Stimulated activated CD4-positive, alpha-beta T cell treated with anti-CD3 and anti-CD28 coated beads, Interleukin-2, amount 100 ng/mL, for 24 hours (primary cell): ENCODE measurements at regions not wholly inside any gene's neighbourhood (a gene's known extent, or its start where the extent isn't known, plus 50 kb on each side); places are given as distances from the start of the nearest gene placed in this dataset.
"Not testable (repeated sequence)": the region's sequence is repeated elsewhere in the genome, so short reads cannot be mapped to it uniquely, and the experiment has no call there.

ENCODE experiments used
- DNase-seq, 2 donors: peaks; one replicate each; pipeline ENCODE4 v3.0.0-alpha.2; 2020

- DNase-seq = no peak
Observed at GRCh38 chr2:184371641-184372040, 226.7 kb upstream of the ZNF804A start.

DNA sequence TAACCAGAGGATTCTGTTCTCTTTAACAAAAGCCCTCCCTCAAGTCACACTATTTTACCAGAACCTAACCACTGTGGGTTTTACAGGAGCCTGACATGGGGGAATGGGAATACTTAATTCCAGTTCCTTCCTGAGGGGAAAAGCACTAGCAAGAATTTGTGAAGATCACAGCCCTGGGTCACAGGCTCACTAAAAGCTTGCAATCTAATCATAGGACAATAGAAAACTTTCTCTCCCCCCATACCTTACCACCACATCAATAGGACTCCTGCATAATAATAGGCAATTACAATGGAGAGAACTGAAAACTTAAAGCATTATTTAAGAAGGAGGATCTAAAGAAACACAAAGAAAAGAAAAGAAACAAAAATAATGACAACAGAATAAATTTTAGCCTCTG, 225.8 kb upstream of the ZNF804A start:
- DNase-seq = no peak

DNA sequence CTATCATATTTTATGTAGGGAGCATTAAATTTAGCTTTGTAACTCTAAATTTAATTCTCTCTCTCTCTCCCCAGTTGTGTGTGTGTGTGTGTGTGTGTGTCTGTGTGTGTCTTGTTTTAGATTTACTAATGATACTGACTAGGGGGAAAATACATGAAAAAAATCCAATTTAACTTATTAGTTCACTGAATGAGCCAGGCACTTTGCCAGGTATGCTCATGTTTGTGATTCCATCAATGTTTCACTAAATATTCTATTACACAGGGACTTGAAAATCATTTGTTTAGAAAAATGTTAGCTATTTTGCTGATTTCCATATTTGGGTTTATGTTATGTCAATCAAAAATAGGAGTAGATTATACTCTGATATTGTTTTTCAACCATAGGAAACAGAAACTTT, 203.7 kb upstream of the ZNF804A start:
- DNase-seq = no peak

GRCh38 chr2:184402381-184402780, 195.9 kb upstream of the ZNF804A start:
- DNase-seq = no peak

GRCh38 chr2:184407041-184407630, 191.2 kb upstream of the ZNF804A start:
- not testable (repeated sequence) for DNase-seq

DNA sequence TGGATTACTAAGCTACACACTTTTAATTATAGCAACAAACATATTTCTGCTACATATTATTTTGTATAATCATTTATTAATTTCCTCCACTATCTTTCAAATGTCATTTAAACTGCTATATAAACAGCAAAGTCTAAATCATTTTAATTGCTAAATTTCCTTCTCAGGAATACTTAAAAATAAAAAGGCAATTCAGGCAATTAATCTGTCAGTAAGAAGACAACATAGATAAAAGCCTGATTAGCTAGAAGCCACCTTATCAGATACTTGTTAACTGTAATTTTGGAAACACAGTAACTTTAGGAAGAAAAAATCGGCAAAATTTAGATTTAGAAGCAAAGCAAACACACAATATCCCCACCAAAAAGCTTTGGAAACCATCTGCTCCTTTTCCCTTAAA, 188.2 kb upstream of the ZNF804A start:
- DNase-seq = no peak

DNA sequence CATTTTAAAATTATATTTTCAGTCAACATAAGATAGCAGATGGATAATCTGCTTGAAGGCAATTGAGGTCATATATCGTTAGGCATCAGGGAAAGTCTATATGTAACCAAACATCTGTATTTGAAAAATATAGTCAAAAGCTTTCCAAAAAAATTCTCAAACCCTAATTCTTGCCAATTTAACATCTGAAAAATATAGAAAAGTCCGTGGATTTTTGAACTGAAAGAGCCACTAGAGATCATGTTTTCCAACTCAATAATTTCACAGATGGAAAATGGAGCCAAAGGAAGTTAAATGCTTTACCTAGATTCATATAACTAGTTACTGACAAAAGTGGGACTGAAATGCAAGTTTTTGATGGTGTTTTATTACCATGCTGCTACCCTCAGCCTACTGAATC, 185.1 kb upstream of the ZNF804A start:
- no peak for DNase-seq

DNA sequence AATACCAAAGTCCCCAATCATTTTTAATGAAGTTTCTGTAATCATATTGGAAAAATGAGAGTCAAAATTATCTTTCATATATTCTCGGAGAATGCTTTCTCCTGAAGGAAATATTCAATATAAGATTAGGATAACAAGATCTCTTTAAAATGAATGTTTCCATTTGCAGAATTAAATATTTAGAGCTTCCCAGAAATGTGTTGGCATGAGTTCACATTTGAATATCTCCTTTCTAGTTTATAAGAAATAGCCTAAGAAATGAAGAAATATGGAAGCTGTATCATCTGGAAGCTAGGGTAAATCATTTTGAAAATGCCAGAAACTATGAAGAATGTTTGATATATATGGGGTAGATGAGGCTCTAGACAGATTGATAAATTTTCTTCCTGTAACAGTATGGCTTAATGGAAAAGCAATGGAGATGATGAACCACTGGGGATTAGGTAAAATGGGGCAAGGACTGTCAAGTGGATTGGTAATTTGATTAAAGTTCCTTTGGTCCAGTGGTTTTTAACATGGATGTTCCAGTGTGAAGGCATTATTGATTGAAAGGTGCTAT, 184.6 kb upstream of the ZNF804A start:
- no peak for DNase-seq

GRCh38 chr2:184416146-184416913, 182.0 kb upstream of the ZNF804A start:
- no peak for DNase-seq

DNA sequence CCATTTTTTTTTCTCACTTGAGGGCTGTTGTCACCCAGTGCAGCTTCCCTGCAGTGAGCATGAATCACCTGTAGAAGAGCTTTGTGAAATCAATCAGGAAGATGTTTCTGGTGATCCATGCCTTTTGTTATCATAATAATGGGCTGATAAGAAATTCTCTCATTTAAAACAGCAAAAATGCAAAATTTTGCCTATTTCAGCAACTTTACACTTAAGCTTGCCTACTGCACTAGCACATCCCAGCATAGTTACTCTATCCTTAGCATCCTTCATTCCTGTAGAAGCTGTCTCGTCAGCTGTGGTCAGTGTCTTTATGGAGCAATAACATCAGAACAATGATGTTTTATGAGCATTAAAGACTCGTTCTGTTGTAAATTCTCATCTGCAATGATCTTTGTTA, 178.6 kb upstream of the ZNF804A start:
- DNase-seq = no peak

GRCh38 chr2:184421456-184421855, 176.9 kb upstream of the ZNF804A start:
- DNase-seq = not testable (repeated sequence)

DNA sequence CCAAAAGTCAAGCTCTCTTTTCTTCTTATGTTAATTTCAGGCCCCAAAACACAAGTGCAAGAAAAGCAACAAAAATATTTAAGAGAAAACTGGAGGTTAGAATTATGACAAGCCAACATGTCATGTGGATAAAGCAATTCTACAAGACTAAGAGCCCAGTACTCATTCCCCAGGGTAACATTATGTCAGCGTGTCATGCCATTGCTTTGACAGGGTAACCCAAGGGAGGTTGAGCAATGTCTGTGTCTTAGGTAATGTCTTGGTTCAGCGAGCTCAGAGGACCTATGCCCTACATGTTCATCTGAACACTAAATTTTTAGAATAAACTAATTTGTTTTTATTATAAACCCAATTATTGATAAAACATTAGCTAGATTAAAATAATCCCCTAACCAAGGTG, 173.2 kb upstream of the ZNF804A start:
- DNase-seq = no peak

GRCh38 chr2:184444217-184444616, 154.1 kb upstream of the ZNF804A start:
- no peak for DNase-seq

- DNase-seq = no peak
Observed at GRCh38 chr2:184444623-184445223, 153.6 kb upstream of the ZNF804A start.

- no peak for DNase-seq
Observed at GRCh38 chr2:184449760-184450159, 148.6 kb upstream of the ZNF804A start.

- DNase-seq = no peak
Observed at GRCh38 chr2:184452907-184453306, 145.4 kb upstream of the ZNF804A start.

GRCh38 chr2:184455624-184456023, 142.7 kb upstream of the ZNF804A start:
- DNase-seq = no peak

- DNase-seq = not testable (repeated sequence)
Observed at GRCh38 chr2:184456693-184457092, 141.6 kb upstream of the ZNF804A start.

GRCh38 chr2:184463102-184463865, 135.0 kb upstream of the ZNF804A start:
- DNase-seq = no peak

DNA sequence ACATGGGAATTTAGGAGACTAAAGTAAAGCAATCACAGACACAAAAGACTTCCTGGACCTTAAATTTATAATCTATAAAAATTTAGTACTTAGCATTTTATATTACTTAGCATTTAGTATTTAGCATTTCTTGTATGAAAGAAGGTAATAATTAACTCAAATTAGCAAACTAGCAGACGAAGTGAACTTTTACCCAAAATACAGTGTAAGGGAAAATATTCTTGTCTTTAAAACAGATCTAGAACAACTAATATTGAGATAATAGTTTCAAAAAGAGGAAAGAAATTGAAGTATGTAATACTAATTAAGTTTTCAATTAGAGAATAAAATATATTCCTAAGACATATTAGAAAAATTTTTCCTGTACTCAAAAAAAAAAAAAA, 134.5 kb upstream of the ZNF804A start:
- no peak for DNase-seq

DNA sequence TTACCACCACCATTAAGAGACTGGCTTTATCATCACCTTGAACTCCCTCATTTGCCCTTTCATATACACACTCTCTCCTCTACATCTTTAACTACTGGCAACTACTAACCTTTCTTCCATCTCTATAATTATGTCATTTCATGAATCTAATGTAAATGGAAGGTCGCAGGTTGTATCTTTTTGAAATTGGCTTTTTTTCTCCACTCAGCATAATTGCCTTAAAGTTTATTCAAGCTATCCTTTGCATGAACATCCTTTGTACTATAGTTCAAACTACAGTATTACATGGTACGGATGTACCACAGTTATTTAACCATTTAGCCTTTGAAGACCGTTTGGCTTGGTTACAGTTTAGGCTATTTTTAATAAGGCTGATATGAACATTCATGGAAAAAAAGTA, 129.5 kb upstream of the ZNF804A start:
- no peak for DNase-seq

- DNase-seq = no peak
Observed at GRCh38 chr2:184472481-184472880, 125.8 kb upstream of the ZNF804A start.

- no peak for DNase-seq
Observed at GRCh38 chr2:184481865-184482264, 116.5 kb upstream of the ZNF804A start.
